ENCODE measurements at regions not wholly inside any gene's neighbourhood (a gene's known extent, or its start where the extent isn't known, plus 50 kb on each side); places are given as distances from the start of the nearest gene placed in this dataset.

DNA sequence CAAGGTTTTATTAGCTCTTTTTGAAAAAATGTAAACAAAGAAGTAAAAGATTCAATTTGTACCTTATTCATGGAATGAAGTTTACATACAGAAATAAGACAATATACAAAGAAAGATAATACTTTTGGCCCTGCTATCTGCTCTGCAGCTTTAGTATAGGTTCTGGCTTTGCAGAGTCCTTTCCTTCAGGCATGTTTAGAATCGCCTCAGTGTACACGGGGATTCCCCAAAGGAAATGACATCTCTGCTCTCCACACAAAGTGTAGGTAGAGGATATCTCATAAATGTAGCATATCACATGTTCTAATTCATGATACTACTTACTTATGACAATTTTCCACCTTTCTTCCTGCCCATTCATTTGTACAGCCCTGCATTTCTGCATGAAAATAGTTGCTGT is 222.6 kb upstream of the DPYD start:
- WGBS (ENCODE audit: insufficient coverage, insufficient replicate concordance, low lambda C conversion rate, missing lambda C conversion rate) = 3% methylated on average over 2 of the region's 2 CpGs
- H3K79me2 ChIP-seq (ENCODE audit: control insufficient read depth, insufficient read depth, low read length) = no peaks in the 10 kb centered on the region
- CTCF ChIA-PET = no interaction called here
- ATAC-seq = peak; percentile 76
- no peak for FAIRE-seq
- no TSS peak for BruUV-seq (replicated peaks)
- no peaks in the 10 kb centered on the region for H3K4me1 ChIP-seq (ENCODE audit: control insufficient read depth, insufficient read depth, low read length)
- no peaks in the 10 kb centered on the region for H3K9me3 ChIP-seq (replicated peaks; ENCODE audit: control insufficient read depth, insufficient read depth, low read length)
- in situ Hi-C loops (cut with MboI) = no loop called here
- no peaks in the 10 kb centered on the region for H3K36me3 ChIP-seq (ENCODE audit: control insufficient read depth in 2 of 2, insufficient read depth in 2 of 2, low read length in 1 of 2)
- H3K27me3 ChIP-seq (replicated peaks in 1 of 2; ENCODE audit: control insufficient read depth in 2 of 2, insufficient read depth in 2 of 2, low read length in 1 of 2) = no peaks in the 10 kb centered on the region
- no peak overlapping the region for H3K9ac ChIP-seq (ENCODE audit: control insufficient read depth, insufficient read depth, low read length)
- no peak for DNase-seq (ENCODE audit: low read depth, low spot score)
- POLR2A ChIA-PET = no interaction called here
- RAD21 ChIA-PET (ENCODE audit: unreplicated experiment) = no interaction called here
- H3K4me2 ChIP-seq (ENCODE audit: control insufficient read depth, insufficient read depth) = no peak overlapping the region
- SMC1A ChIA-PET (ENCODE audit: uncharacterized antibody, unreplicated experiment) = no interaction called here
- no peak overlapping the region for H3K27ac ChIP-seq (ENCODE audit: control insufficient read depth, insufficient read depth)
- no peaks in the 10 kb centered on the region for H4K20me1 ChIP-seq (ENCODE audit: control insufficient read depth, insufficient read depth)
- no peak overlapping the region for H3K4me3 ChIP-seq
- H2AFZ ChIP-seq (ENCODE audit: control insufficient read depth, low read depth, low read length) = no peak overlapping the region
- intact Hi-C loops (cut with micrococcal nuclease; ENCODE audit: unreplicated experiment) = no loop called here
- no peak for TF ChIP-seq ZSCAN29 (IDR thresholded peaks at IDR 0.05)
- no peak for TF ChIP-seq POLR2AphosphoS2 (IDR thresholded peaks at IDR 0.05; ENCODE audit: low read depth, low read length)
- no peak for TF ChIP-seq SPI1 (IDR thresholded peaks at IDR 0.05; ENCODE audit: borderline replicate concordance, insufficient read depth, low read depth, low read length)
- TF ChIP-seq MAX (IDR thresholded peaks at IDR 0.05; ENCODE audit: low read depth, low read length) = no peak
- TF ChIP-seq PAX5 (IDR thresholded peaks at IDR 0.05; ENCODE audit: borderline replicate concordance, low read depth, low read length) = no peak
- TF ChIP-seq SMAD5 (IDR thresholded peaks at IDR 0.05; ENCODE audit: low read depth) = no peak
- TF ChIP-seq NKRF (conservative IDR thresholded peaks at IDR 0.05) = no peak
- no peak for TF ChIP-seq BCLAF1 (IDR thresholded peaks at IDR 0.05)
- TF ChIP-seq, protein P1, sequence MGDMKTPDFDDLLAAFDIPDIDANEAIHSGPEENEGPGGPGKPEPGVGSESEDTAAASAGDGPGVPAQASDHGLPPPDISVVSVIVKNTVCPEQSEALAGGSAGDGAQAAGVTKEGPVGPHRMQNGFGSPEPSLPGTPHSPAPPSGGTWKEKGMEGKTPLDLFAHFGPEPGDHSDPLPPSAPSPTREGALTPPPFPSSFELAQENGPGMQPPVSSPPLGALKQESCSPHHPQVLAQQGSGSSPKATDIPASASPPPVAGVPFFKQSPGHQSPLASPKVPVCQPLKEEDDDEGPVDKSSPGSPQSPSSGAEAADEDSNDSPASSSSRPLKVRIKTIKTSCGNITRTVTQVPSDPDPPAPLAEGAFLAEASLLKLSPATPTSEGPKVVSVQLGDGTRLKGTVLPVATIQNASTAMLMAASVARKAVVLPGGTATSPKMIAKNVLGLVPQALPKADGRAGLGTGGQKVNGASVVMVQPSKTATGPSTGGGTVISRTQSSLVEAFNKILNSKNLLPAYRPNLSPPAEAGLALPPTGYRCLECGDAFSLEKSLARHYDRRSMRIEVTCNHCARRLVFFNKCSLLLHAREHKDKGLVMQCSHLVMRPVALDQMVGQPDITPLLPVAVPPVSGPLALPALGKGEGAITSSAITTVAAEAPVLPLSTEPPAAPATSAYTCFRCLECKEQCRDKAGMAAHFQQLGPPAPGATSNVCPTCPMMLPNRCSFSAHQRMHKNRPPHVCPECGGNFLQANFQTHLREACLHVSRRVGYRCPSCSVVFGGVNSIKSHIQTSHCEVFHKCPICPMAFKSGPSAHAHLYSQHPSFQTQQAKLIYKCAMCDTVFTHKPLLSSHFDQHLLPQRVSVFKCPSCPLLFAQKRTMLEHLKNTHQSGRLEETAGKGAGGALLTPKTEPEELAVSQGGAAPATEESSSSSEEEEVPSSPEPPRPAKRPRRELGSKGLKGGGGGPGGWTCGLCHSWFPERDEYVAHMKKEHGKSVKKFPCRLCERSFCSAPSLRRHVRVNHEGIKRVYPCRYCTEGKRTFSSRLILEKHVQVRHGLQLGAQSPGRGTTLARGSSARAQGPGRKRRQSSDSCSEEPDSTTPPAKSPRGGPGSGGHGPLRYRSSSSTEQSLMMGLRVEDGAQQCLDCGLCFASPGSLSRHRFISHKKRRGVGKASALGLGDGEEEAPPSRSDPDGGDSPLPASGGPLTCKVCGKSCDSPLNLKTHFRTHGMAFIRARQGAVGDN (IDR thresholded peaks at IDR 0.05) = no peak
- no peak for TF ChIP-seq TAF1 (IDR thresholded peaks at IDR 0.05; ENCODE audit: borderline replicate concordance, low read depth, low read length)
- TF ChIP-seq, protein P2, sequence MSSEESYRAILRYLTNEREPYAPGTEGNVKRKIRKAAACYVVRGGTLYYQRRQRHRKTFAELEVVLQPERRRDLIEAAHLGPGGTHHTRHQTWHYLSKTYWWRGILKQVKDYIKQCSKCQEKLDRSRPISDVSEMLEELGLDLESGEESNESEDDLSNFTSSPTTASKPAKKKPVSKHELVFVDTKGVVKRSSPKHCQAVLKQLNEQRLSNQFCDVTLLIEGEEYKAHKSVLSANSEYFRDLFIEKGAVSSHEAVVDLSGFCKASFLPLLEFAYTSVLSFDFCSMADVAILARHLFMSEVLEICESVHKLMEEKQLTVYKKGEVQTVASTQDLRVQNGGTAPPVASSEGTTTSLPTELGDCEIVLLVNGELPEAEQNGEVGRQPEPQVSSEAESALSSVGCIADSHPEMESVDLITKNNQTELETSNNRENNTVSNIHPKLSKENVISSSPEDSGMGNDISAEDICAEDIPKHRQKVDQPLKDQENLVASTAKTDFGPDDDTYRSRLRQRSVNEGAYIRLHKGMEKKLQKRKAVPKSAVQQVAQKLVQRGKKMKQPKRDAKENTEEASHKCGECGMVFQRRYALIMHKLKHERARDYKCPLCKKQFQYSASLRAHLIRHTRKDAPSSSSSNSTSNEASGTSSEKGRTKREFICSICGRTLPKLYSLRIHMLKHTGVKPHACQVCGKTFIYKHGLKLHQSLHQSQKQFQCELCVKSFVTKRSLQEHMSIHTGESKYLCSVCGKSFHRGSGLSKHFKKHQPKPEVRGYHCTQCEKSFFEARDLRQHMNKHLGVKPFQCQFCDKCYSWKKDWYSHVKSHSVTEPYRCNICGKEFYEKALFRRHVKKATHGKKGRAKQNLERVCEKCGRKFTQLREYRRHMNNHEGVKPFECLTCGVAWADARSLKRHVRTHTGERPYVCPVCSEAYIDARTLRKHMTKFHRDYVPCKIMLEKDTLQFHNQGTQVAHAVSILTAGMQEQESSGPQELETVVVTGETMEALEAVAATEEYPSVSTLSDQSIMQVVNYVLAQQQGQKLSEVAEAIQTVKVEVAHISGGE (CRISPR knock-in tag; IDR thresholded peaks at IDR 0.05) = no peak

Measured in GM12878 (cell line).